ENCODE measurements at regions not wholly inside any gene's neighbourhood (a gene's known extent, or its start where the extent isn't known, plus 50 kb on each side); places are given as distances from the start of the nearest gene placed in this dataset.

DNA sequence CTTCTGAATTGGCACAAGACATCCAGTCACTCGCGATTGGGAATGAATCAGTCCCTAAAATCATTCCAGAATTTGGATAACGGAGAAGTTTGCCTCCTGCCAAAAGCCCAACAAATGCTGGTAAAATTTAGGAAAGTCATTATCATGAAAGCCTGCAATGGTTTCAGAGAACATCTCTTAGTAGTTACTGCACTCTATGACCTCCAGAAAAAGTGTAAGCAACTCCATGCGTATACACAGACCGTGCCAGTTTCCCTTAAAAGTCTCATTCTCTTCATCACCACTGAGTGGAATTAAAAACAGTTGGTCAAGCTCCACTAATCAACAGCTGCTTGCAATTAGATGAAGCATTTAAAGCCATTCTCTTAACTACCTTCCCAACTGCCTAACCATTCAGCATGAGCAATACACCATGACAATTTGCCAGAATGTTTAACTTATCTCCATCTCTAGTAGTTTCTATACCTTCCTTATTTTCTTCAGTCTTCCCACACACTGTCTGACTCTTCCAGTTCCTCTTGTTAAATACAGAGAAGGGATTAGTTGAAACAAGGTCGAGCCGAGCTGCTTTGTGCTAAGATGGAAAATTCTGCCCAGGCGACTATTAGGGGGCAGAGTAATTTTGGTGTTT, 183.6 kb upstream of the PRDM1 start:
- DNase-seq (ENCODE audit: low read depth, low spot score), result no peak
- Histone ChIP-seq H3K27me3 (ENCODE audit: control insufficient read depth in 2 of 2, insufficient read depth in 2 of 2, low read length in 2 of 2) (no peaks in the 10 kb centered on the region), H4K20me1 (replicated peaks; ENCODE audit: control insufficient read depth, extremely low read depth, insufficient read depth, low read length) (no peaks in the 10 kb centered on the region), H3K27ac (ENCODE audit: insufficient read depth, low read depth, low read length) (no peak overlapping the region), H3K9ac (replicated peaks; ENCODE audit: extremely low read depth, insufficient read depth, low read length) (no peak overlapping the region), H2AFZ (ENCODE audit: low read depth, low read length) (no peak overlapping the region), H3K36me3 (ENCODE audit: control insufficient read depth in 2 of 2, extremely low read depth in 1 of 2, insufficient read depth in 2 of 2, low read length in 2 of 2) (no peaks in the 10 kb centered on the region), H3K4me3 (replicated peaks in 1 of 3; ENCODE audit: insufficient read depth in 1 of 3, low read depth in 1 of 3, low read length in 3 of 3) (no peak overlapping the region), H3K4me1 (ENCODE audit: control insufficient read depth, extremely low read depth, insufficient read depth, low read length) (peaks cover 2% of the 10 kb centered on the region), H3K9me1 (replicated peaks; ENCODE audit: control insufficient read depth, extremely low read depth, insufficient read depth, low read length) (no peaks in the 10 kb centered on the region), H3K9me3 (replicated peaks; ENCODE audit: control insufficient read depth, insufficient read depth, low read length) (no peaks in the 10 kb centered on the region), H3K4me2 (ENCODE audit: insufficient read depth, low read length) (no peak overlapping the region), H3K79me2 (ENCODE audit: control insufficient read depth, insufficient read depth, low read length) (no peaks in the 10 kb centered on the region)
- no peak for FAIRE-seq
- TF ChIP-seq, protein P1, sequence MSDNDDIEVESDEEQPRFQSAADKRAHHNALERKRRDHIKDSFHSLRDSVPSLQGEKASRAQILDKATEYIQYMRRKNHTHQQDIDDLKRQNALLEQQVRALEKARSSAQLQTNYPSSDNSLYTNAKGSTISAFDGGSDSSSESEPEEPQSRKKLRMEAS (IDR thresholded peaks at IDR 0.05; ENCODE audit: insufficient read depth, insufficient read length), result no peak
- TF ChIP-seq POLR2A (IDR thresholded peaks at IDR 0.05; ENCODE audit: low read depth, low read length) (no peak), FOS (IDR thresholded peaks at IDR 0.05; ENCODE audit: borderline replicate concordance, insufficient read depth, low read length) (no peak), POLR2AphosphoS5 (IDR thresholded peaks at IDR 0.05; ENCODE audit: insufficient read depth, low read depth, low read length) (no peak), JUN (IDR thresholded peaks at IDR 0.05; ENCODE audit: borderline replicate concordance, insufficient read depth, insufficient read length, low read depth) (no peak), MYC (IDR thresholded peaks at IDR 0.05; ENCODE audit: low read depth, low read length) (no peak), EZH2 (IDR thresholded peaks at IDR 0.05; ENCODE audit: borderline replicate concordance, low read depth, low read length, severe bottlenecking) (no peak), GATA2 (IDR thresholded peaks at IDR 0.05; ENCODE audit: insufficient read depth, insufficient read length, low read depth, low read length) (no peak)
- TF ChIP-seq, protein P2, sequence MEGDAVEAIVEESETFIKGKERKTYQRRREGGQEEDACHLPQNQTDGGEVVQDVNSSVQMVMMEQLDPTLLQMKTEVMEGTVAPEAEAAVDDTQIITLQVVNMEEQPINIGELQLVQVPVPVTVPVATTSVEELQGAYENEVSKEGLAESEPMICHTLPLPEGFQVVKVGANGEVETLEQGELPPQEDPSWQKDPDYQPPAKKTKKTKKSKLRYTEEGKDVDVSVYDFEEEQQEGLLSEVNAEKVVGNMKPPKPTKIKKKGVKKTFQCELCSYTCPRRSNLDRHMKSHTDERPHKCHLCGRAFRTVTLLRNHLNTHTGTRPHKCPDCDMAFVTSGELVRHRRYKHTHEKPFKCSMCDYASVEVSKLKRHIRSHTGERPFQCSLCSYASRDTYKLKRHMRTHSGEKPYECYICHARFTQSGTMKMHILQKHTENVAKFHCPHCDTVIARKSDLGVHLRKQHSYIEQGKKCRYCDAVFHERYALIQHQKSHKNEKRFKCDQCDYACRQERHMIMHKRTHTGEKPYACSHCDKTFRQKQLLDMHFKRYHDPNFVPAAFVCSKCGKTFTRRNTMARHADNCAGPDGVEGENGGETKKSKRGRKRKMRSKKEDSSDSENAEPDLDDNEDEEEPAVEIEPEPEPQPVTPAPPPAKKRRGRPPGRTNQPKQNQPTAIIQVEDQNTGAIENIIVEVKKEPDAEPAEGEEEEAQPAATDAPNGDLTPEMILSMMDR (IDR thresholded peaks at IDR 0.05; ENCODE audit: extremely low read depth in 1 of 2, insufficient read depth in 1 of 2, low read depth in 1 of 2, low read length in 2 of 2), result no peak
- intact Hi-C loops (cut with micrococcal nuclease), result loop anchor here (10.0 kb wide), 1 partner anchor 402 kb away; no protein-coding TSS in a partner anchor
- ChIA-PET POLR2A (no interaction called here), CTCF (no interaction called here)
- dilution Hi-C loops (cut with MboI; ENCODE audit: extremely low pct_ligation_motif_present, low sequenced_read_pairs), result no loop called here
- no TSS peak for BruUV-seq (replicated peaks)
